GM21619 (cell line): ENCODE measurements at regions not wholly inside any gene's neighbourhood (a gene's known extent, or its start where the extent isn't known, plus 50 kb on each side); places are given as distances from the start of the nearest gene placed in this dataset.
"Not testable (repeated sequence)": the region's sequence is repeated elsewhere in the genome, so short reads cannot be mapped to it uniquely, and the experiment has no call there.

Source experiments
- ATAC-seq: cut with Tn5 transposase; IDR thresholded peaks from one replicate; pipeline ENCODE4 v1.9.1; 2021; ENCODE audit not compliant: unreplicated experiment

GRCh38 chr7:25436413-25436812 lies 208.1 kb upstream of the NPVF start:
- ATAC-seq = no peak

- ATAC-seq = no peak
These were observed 209.0 kb upstream of the NPVF start for GRCh38 chr7:25437308-25437707.

- no peak for ATAC-seq
These were observed 216.7 kb upstream of the NPVF start for GRCh38 chr7:25444991-25445390.

GRCh38 chr7:25448301-25448700 lies 220.0 kb upstream of the NPVF start:
- no peak for ATAC-seq

- ATAC-seq = no peak
These were observed 225.7 kb upstream of the NPVF start for GRCh38 chr7:25454020-25454419.

- ATAC-seq = no peak
These were observed 226.3 kb upstream of the NPVF start for GRCh38 chr7:25454562-25455041.

GRCh38 chr7:25455683-25456251 lies 227.5 kb upstream of the NPVF start:
- no peak for ATAC-seq

- no peak for ATAC-seq
These were observed 228.3 kb upstream of the NPVF start for GRCh38 chr7:25456467-25457171.

- no peak for ATAC-seq
These were observed 230.8 kb upstream of the NPVF start for GRCh38 chr7:25459057-25459456.

- no peak for ATAC-seq
These were observed 232.1 kb upstream of the NPVF start for GRCh38 chr7:25460433-25460832.

- ATAC-seq = no peak
These were observed 241.4 kb upstream of the NPVF start for GRCh38 chr7:25469669-25470068.

GRCh38 chr7:25476863-25477499 lies 248.7 kb upstream of the NPVF start:
- no peak for ATAC-seq

- ATAC-seq = not testable (repeated sequence)
These were observed 249.9 kb upstream of the NPVF start for GRCh38 chr7:25478221-25478620.

GRCh38 chr7:25478925-25479324 lies 250.6 kb upstream of the NPVF start:
- ATAC-seq = no peak

GRCh38 chr7:25481891-25482290 lies 253.6 kb upstream of the NPVF start:
- ATAC-seq = no peak

- ATAC-seq = no peak
These were observed 254.3 kb upstream of the NPVF start for GRCh38 chr7:25482631-25483030.

- no peak for ATAC-seq
These were observed 256.7 kb upstream of the NPVF start for GRCh38 chr7:25485026-25485425.

- ATAC-seq = no peak
These were observed 258.4 kb upstream of the NPVF start for GRCh38 chr7:25486656-25487055.

- ATAC-seq = no peak
These were observed 265.6 kb upstream of the NPVF start for GRCh38 chr7:25493805-25494366.

GRCh38 chr7:25494896-25495295 lies 266.6 kb upstream of the NPVF start:
- ATAC-seq = no peak

- ATAC-seq = no peak
These were observed 267.3 kb upstream of the NPVF start for GRCh38 chr7:25495342-25496250.
